Right lobe of liver (tissue), 4 donors: ENCODE measurements at regions not wholly inside any gene's neighbourhood (a gene's known extent, or its start where the extent isn't known, plus 50 kb on each side); places are given as distances from the start of the nearest gene placed in this dataset.

Experiments used
- CTCF ChIP-seq, 4 donors: fragments of 200-600 bp in 3 of 4; fragments of 450-650 bp in 1 of 4; IDR thresholded peaks; one replicate each; pipeline versions ENCODE4 v1.5.1 to v1.8.0; 2016 to 2022; ENCODE audit warnings: antibody characterized with exemption in 4 of 4, mild to moderate bottlenecking in 2 of 4
- POLR2A ChIP-seq: fragments of 450-650 bp; IDR thresholded peaks from one replicate; pipeline ENCODE4 v1.6.1; 2017; ENCODE audit warnings: antibody characterized with exemption, mild to moderate bottlenecking
- donor health status: DM: no; HTN: no; CAD: no.
- donor health status: DM: no; HTN: no; CAD: no.
- donor health status: DM: no; HTN: yes; CAD: no.

- TF ChIP-seq CTCF (IDR thresholded peaks at IDR 0.05) (no peak), POLR2A (no peak)
These were observed 688.8 kb downstream of the TMEM121 start for GRCh38 chr14:106215229-106215628.
